CD14-positive monocyte (primary cell): ENCODE measurements at regions not wholly inside any gene's neighbourhood (a gene's known extent, or its start where the extent isn't known, plus 50 kb on each side); places are given as distances from the start of the nearest gene placed in this dataset.
"Not testable (repeated sequence)": the region's sequence is repeated elsewhere in the genome, so short reads cannot be mapped to it uniquely, and the experiment has no call there.

Source experiments
- DNase-seq, 3 donors: peaks; one replicate each; pipeline ENCODE4 v3.0.0-alpha.2; 2011 to 2022
- H2AFZ ChIP-seq: 2 replicates; pipeline ENCODE4 v1.6.0; 2012; ENCODE audit warnings: mild to moderate bottlenecking, low read depth, low read length, inconsistent platforms; ENCODE audit not compliant: insufficient read depth, poor library complexity, severe bottlenecking
- H3K27ac ChIP-seq, 2 donors: 1 replicate in 1 of 2; 2 replicates in 1 of 2; pipeline ENCODE4 v1.5.1; 2012 to 2013; ENCODE audit warnings: low read length in 2 of 2, control low read depth in 1 of 2, inconsistent platforms in 1 of 2, low read depth in 1 of 2, mild to moderate bottlenecking in 1 of 2
- H3K27me3 ChIP-seq, 2 donors: one replicate each; pipeline versions ENCODE4 v1.6.0 to v1.6.1; 2011 to 2013; ENCODE audit warnings: low read length in 2 of 2; ENCODE audit not compliant: control insufficient read depth in 2 of 2, insufficient read depth in 2 of 2
- H3K36me3 ChIP-seq, 2 donors: replicated peaks in 1 of 2; 1 replicate in 1 of 2; 2 replicates in 1 of 2; pipeline versions ENCODE4 v1.5.1 to v1.6.1; 2012 to 2013; ENCODE audit warnings: low read length in 2 of 2, control low read depth in 1 of 2, inconsistent platforms in 1 of 2, mild to moderate bottlenecking in 1 of 2; ENCODE audit not compliant: insufficient read depth in 2 of 2, control insufficient read depth in 1 of 2
- H3K4me1 ChIP-seq, 2 donors: 1 replicate in 1 of 2; 2 replicates in 1 of 2; pipeline versions ENCODE4 v1.5.1 to v1.6.1; 2012 to 2013; ENCODE audit warnings: low read length in 2 of 2, control low read depth in 1 of 2, inconsistent platforms in 1 of 2, mild to moderate bottlenecking in 1 of 2, moderate library complexity in 1 of 2; ENCODE audit not compliant: insufficient read depth in 2 of 2, control insufficient read depth in 1 of 2
- H3K4me2 ChIP-seq: replicated peaks from 2 replicates; pipeline ENCODE3; 2012; ENCODE audit warnings: low read length, moderate library complexity, mild to moderate bottlenecking; ENCODE audit not compliant: poor library complexity, severe bottlenecking; ENCODE audit errors: extremely low read depth
- H3K4me3 ChIP-seq, 3 experiments: fragments of 200-600 bp in 1 of 3; sonication (generic) in 1 of 3; replicated peaks in 1 of 3; 1 replicate in 2 of 3; 2 replicates in 1 of 3; pipeline ENCODE4 v1.5.1; 2011 to 2013; ENCODE audit warnings: low read length in 3 of 3, mild to moderate bottlenecking in 3 of 3, control low read depth in 2 of 3, low read depth in 2 of 3, inconsistent platforms in 1 of 3, moderate library complexity in 1 of 3
- H3K79me2 ChIP-seq: 2 replicates; pipeline ENCODE4 v1.6.0; 2012; ENCODE audit warnings: mild to moderate bottlenecking, control low read depth, inconsistent platforms, low read length, moderate library complexity; ENCODE audit not compliant: insufficient read depth
- H3K9ac ChIP-seq: 2 replicates; pipeline ENCODE4 v1.6.0; 2017; ENCODE audit warnings: low read length, mild to moderate bottlenecking; ENCODE audit not compliant: insufficient read depth, poor library complexity, severe bottlenecking
- H3K9me3 ChIP-seq, 2 donors: replicated peaks in 1 of 2; 1 replicate in 1 of 2; 2 replicates in 1 of 2; pipeline versions ENCODE4 v1.5.1 to v1.6.1; 2012 to 2013; ENCODE audit warnings: low read length in 2 of 2, control low read depth in 1 of 2; ENCODE audit not compliant: control insufficient read depth in 1 of 2, insufficient read depth in 1 of 2
- H4K20me1 ChIP-seq: 2 replicates; pipeline ENCODE4 v1.6.0; 2012; ENCODE audit warnings: mild to moderate bottlenecking, low read length, control low read depth, moderate library complexity; ENCODE audit not compliant: insufficient read depth
- H3K27ac Mint-ChIP-seq, 7 donors: one replicate each; pipeline ENCODE4 v1.8.0; 2020; ENCODE audit warnings: mild to moderate bottlenecking in 7 of 7, mixed read lengths in 7 of 7, moderate library complexity in 6 of 7, inconsistent platforms in 2 of 7
- H3K27me3 Mint-ChIP-seq, 3 donors: one replicate each; pipeline ENCODE4 v1.8.0; 2021 to 2022; ENCODE audit warnings: low read depth in 3 of 3, mild to moderate bottlenecking in 3 of 3, mixed read lengths in 3 of 3, moderate library complexity in 3 of 3, inconsistent platforms in 1 of 3
- H3K36me3 Mint-ChIP-seq, 2 donors: one replicate each; pipeline ENCODE4 v1.8.0; 2020; ENCODE audit warnings: mixed read lengths in 2 of 2, inconsistent platforms in 1 of 2, mild to moderate bottlenecking in 1 of 2
- H3K4me1 Mint-ChIP-seq: one replicate; pipeline ENCODE4 v1.8.0; 2020; ENCODE audit warnings: mild to moderate bottlenecking, mixed read lengths
- H3K4me3 Mint-ChIP-seq, 2 donors: one replicate each; pipeline ENCODE4 v1.8.0; 2020; ENCODE audit warnings: mild to moderate bottlenecking in 2 of 2, mixed read lengths in 2 of 2, moderate library complexity in 1 of 2
- H3K9me3 Mint-ChIP-seq, 7 donors: one replicate each; pipeline ENCODE4 v1.8.0; 2020 to 2022; ENCODE audit warnings: mixed read lengths in 7 of 7, mild to moderate bottlenecking in 6 of 7, moderate library complexity in 6 of 7, inconsistent platforms in 2 of 7
- CTCF ChIP-seq: fragments of 200-600 bp; IDR thresholded peaks from one replicate; pipeline ENCODE4 v1.8.0; 2022; ENCODE audit warnings: antibody characterized with exemption, mild to moderate bottlenecking
- WGBS: methylation state at CpG from one replicate; pipeline ENCODE4 v1.1.5; 2013; ENCODE audit warnings: missing lambda C conversion rate; ENCODE audit not compliant: insufficient coverage; 5-methylcytosine and 5-hydroxymethylcytosine counted together
- intact Hi-C, 2 donors: fragments of 100-400 bp; cut with micrococcal nuclease; formaldehyde crosslinking; loops; one replicate each; pipeline versions ENCODE4 v1.15.0 to v1.15.1; 2023

GRCh38 chr13:52916486-52916990 lies 68.1 kb upstream of the PCDH8 start:
- intact Hi-C loops = no loop called here
- H3K27me3 ChIP-seq = peaks cover 6 to 7% of the 10 kb centered on the region in 2 donors
- no peak for TF ChIP-seq CTCF
- no peak overlapping the region for H2AFZ ChIP-seq
- Mint-ChIP-seq H3K4me3 (no peak overlapping the region), H3K27ac (no peak overlapping the region), H3K27me3 (peaks cover 8 to 18% (median 10%) of the 10 kb centered on the region in 3 donors), H3K36me3 (no peaks in the 10 kb centered on the region), H3K4me1 (peaks cover 8% of the 10 kb centered on the region), H3K9me3 (peaks cover 4 to 10% (median 6%) of the 10 kb centered on the region in 7 donors)
- no peak for DNase-seq
- no peak overlapping the region for H3K27ac ChIP-seq
- H3K79me2 ChIP-seq = no peaks in the 10 kb centered on the region
- H4K20me1 ChIP-seq = no peaks in the 10 kb centered on the region
- no peaks in the 10 kb centered on the region for H3K9me3 ChIP-seq
- H3K4me3 ChIP-seq = no peak overlapping the region
- peaks cover 9% of the 10 kb centered on the region in 2 donors for H3K4me1 ChIP-seq
- no peak overlapping the region for H3K4me2 ChIP-seq
- H3K9ac ChIP-seq = no peak overlapping the region
- no peaks in the 10 kb centered on the region for H3K36me3 ChIP-seq

- Mint-ChIP-seq H3K9me3 (no peaks in the 10 kb centered on the region), H3K4me3 (no peak overlapping the region), H3K27me3 (peaks cover 13 to 20% (median 17%) of the 10 kb centered on the region in 3 donors), H3K27ac (peak overlapping the region in 2 of 7 donors; percentile 12 to 61), H3K36me3 (no peaks in the 10 kb centered on the region), H3K4me1 (peaks cover 10% of the 10 kb centered on the region)
- H3K9ac ChIP-seq = no peak overlapping the region
- H3K4me2 ChIP-seq = no peak overlapping the region
- H3K4me1 ChIP-seq = peaks cover 14 to 15% of the 10 kb centered on the region in 2 donors
- no peak for TF ChIP-seq CTCF
- WGBS = 85% methylated on average over 2 of the region's 2 CpGs
- no peaks in the 10 kb centered on the region for H3K79me2 ChIP-seq
- no peaks in the 10 kb centered on the region for H3K36me3 ChIP-seq
- no peaks in the 10 kb centered on the region for H4K20me1 ChIP-seq
- no peaks in the 10 kb centered on the region for H3K9me3 ChIP-seq
- no peak overlapping the region for H2AFZ ChIP-seq
- intact Hi-C loops = no loop called here
- no peak overlapping the region for H3K27ac ChIP-seq
- no peak overlapping the region for H3K4me3 ChIP-seq
- peak in 2 of 3 donors; percentile 6 to 55 for DNase-seq
- peaks cover 5 to 13% of the 10 kb centered on the region in 2 donors for H3K27me3 ChIP-seq
Observed at GRCh38 chr13:52911340-52911739, 62.9 kb upstream of the PCDH8 start.

GRCh38 chr13:52910318-52910717 lies 61.9 kb upstream of the PCDH8 start:
- H3K4me3 Mint-ChIP-seq = peak overlapping the region in 1 of 2 donors; percentile 30
- peak; percentile 65 to 81 (median 65) for DNase-seq
- WGBS = 0% methylated on average over 1 of the region's 2 CpGs

More at GRCh38 chr13:52910318-52910717, 61.9 kb upstream of the PCDH8 start:
- H3K27me3 Mint-ChIP-seq = peaks cover 21 to 30% (median 26%) of the 10 kb centered on the region in 3 donors
- H3K9me3 ChIP-seq, H3K36me3 Mint-ChIP-seq, H3K79me2 ChIP-seq, H3K9me3 Mint-ChIP-seq, intact Hi-C loops, H3K9ac ChIP-seq, H4K20me1 ChIP-seq, H3K36me3 ChIP-seq, H2AFZ ChIP-seq, H3K4me2 ChIP-seq, H3K4me3 ChIP-seq: not testable (repeated sequence)
- H3K27me3 ChIP-seq = peaks cover 9 to 17% of the 10 kb centered on the region in 2 donors
- H3K4me1 ChIP-seq = peaks cover 14 to 15% of the 10 kb centered on the region in 2 donors
- peak overlapping the region in 1 of 2 donors; percentile 68 for H3K27ac ChIP-seq
- H3K27ac Mint-ChIP-seq = peak overlapping the region in 4 of 7 donors; percentile 22 to 82 (median 68)
- H3K4me1 Mint-ChIP-seq = peaks cover 10% of the 10 kb centered on the region
